ENCODE measurements at regions not wholly inside any gene's neighbourhood (a gene's known extent, or its start where the extent isn't known, plus 50 kb on each side); places are given as distances from the start of the nearest gene placed in this dataset.

DNA sequence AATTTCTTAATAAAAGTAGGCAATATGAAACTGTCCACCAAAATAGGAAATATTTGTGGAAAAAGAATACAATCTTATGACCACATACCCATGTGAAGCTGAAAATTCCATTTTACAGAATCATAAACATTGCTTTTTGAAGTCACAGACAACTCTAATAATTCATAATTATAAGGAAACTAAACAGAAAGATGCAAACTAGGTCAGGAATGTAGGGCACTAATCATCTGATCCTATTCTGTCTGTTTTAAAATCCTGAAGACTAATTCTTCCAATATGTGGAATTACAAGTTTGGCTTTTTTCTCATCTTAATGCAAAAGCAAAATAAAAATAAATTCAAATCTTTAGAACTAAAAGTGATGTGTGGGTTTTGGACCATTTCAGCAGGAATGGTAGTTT, 528.6 kb downstream of the LTN1 start:
- Histone ChIP-seq H3K79me2 (ENCODE audit: insufficient read depth, low read length) (no peaks in the 10 kb centered on the region), H2AFZ (ENCODE audit: low read length) (no peak overlapping the region), H3K9me2 (replicated peaks; ENCODE audit: low read depth, low read length) (no peaks in the 10 kb centered on the region), H3K4me3 (ENCODE audit: low read length, poor library complexity, severe bottlenecking) (no peak overlapping the region), H3K9me3 (ENCODE audit: insufficient read depth, low read depth, low read length) (no peaks in the 10 kb centered on the region), H3F3A (ENCODE audit: low read depth) (no peaks in the 10 kb centered on the region), H3K9ac (ENCODE audit: low read depth, low read length, poor library complexity, severe bottlenecking) (no peak overlapping the region), H3K4me1 (ENCODE audit: insufficient read depth, low read length, poor library complexity, severe bottlenecking) (no peaks in the 10 kb centered on the region), H3K4me2 (ENCODE audit: low read depth, low read length, poor library complexity, severe bottlenecking) (no peak overlapping the region), H3K36me3 (ENCODE audit: insufficient read depth, low read length) (no peaks in the 10 kb centered on the region), H4K20me1 (ENCODE audit: insufficient read depth, low read length, poor library complexity, severe bottlenecking) (no peaks in the 10 kb centered on the region), H3K27me3 (ENCODE audit: insufficient read depth, low read length, poor library complexity, severe bottlenecking) (no peaks in the 10 kb centered on the region)
- TF ChIP-seq, protein P1, sequence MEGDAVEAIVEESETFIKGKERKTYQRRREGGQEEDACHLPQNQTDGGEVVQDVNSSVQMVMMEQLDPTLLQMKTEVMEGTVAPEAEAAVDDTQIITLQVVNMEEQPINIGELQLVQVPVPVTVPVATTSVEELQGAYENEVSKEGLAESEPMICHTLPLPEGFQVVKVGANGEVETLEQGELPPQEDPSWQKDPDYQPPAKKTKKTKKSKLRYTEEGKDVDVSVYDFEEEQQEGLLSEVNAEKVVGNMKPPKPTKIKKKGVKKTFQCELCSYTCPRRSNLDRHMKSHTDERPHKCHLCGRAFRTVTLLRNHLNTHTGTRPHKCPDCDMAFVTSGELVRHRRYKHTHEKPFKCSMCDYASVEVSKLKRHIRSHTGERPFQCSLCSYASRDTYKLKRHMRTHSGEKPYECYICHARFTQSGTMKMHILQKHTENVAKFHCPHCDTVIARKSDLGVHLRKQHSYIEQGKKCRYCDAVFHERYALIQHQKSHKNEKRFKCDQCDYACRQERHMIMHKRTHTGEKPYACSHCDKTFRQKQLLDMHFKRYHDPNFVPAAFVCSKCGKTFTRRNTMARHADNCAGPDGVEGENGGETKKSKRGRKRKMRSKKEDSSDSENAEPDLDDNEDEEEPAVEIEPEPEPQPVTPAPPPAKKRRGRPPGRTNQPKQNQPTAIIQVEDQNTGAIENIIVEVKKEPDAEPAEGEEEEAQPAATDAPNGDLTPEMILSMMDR (conservative IDR thresholded peaks at IDR 0.05; ENCODE audit: low read length): no peak
- TF ChIP-seq EZH2phosphoT487 (IDR thresholded peaks at IDR 0.05; ENCODE audit: borderline replicate concordance): no peak

DNA sequence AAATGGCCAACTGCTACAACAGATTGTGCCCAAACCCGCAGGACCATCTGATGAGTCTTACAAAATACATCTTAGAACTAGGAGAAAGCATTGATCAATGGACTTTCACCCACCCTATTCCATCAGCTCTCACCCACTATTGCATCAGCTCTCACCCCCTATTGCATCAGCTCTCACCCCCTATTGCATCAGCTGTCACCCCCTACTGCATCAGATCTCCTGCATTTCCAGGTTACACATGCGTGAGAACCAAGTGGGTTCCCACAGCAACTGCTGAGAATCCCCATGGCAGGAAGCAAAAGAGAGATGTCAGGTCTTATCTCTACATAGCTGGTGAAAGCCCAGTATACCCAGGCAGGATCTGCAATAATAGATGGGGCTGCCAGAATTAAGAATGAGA, 533.5 kb downstream of the LTN1 start:
- H2AFZ ChIP-seq (ENCODE audit: low read length): no peak overlapping the region
- no peaks in the 10 kb centered on the region for H4K20me1 ChIP-seq (ENCODE audit: insufficient read depth, low read length, poor library complexity, severe bottlenecking)
- no peak overlapping the region for H3K4me2 ChIP-seq (ENCODE audit: low read depth, low read length, poor library complexity, severe bottlenecking)
- H3K27me3 ChIP-seq (ENCODE audit: insufficient read depth, low read length, poor library complexity, severe bottlenecking): no peaks in the 10 kb centered on the region
- H3K36me3 ChIP-seq (ENCODE audit: insufficient read depth, low read length): no peaks in the 10 kb centered on the region
- H3K9me3 ChIP-seq (ENCODE audit: insufficient read depth, low read depth, low read length): no peaks in the 10 kb centered on the region
- H3K4me1 ChIP-seq (ENCODE audit: insufficient read depth, low read length, poor library complexity, severe bottlenecking): no peaks in the 10 kb centered on the region
- no peak overlapping the region for H3K9ac ChIP-seq (ENCODE audit: low read depth, low read length, poor library complexity, severe bottlenecking)
- no peaks in the 10 kb centered on the region for H3K9me2 ChIP-seq (replicated peaks; ENCODE audit: low read depth, low read length)
- H3F3A ChIP-seq (ENCODE audit: low read depth): no peaks in the 10 kb centered on the region
- no peak for TF ChIP-seq EZH2phosphoT487 (IDR thresholded peaks at IDR 0.05; ENCODE audit: borderline replicate concordance)
- TF ChIP-seq, protein P1 (conservative IDR thresholded peaks at IDR 0.05; ENCODE audit: low read length): no peak
- H3K4me3 ChIP-seq (ENCODE audit: low read length, poor library complexity, severe bottlenecking): no peak overlapping the region
- H3K79me2 ChIP-seq (ENCODE audit: insufficient read depth, low read length): no peaks in the 10 kb centered on the region

DNA sequence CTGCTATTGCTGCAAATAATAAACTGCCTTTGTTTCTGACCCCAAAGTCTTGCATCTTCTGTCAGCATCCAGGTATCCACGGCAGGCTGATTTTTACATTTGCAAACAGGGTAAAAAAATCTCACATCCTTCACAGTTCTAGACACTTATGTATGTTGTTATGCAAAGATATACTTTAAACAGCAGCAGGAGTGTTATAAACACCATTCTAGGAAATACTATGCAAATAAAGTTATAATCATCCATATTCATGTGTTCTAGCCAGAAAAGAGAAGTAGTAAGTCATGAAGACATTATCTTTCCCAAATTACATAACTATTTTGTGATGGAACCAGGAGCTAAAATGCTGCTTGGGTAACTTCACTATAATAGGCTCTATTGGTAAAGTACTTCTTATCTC, 534.2 kb downstream of the LTN1 start:
- no peaks in the 10 kb centered on the region for H3K79me2 ChIP-seq (ENCODE audit: insufficient read depth, low read length)
- H3K9ac ChIP-seq (ENCODE audit: low read depth, low read length, poor library complexity, severe bottlenecking): no peak overlapping the region
- no peaks in the 10 kb centered on the region for H3K9me3 ChIP-seq (ENCODE audit: insufficient read depth, low read depth, low read length)
- H3K27me3 ChIP-seq (ENCODE audit: insufficient read depth, low read length, poor library complexity, severe bottlenecking): no peaks in the 10 kb centered on the region
- no peaks in the 10 kb centered on the region for H3K36me3 ChIP-seq (ENCODE audit: insufficient read depth, low read length)
- H4K20me1 ChIP-seq (ENCODE audit: insufficient read depth, low read length, poor library complexity, severe bottlenecking): no peaks in the 10 kb centered on the region
- H2AFZ ChIP-seq (ENCODE audit: low read length): no peak overlapping the region
- H3K4me3 ChIP-seq (ENCODE audit: low read length, poor library complexity, severe bottlenecking): no peak overlapping the region
- no peaks in the 10 kb centered on the region for H3F3A ChIP-seq (ENCODE audit: low read depth)
- no peaks in the 10 kb centered on the region for H3K9me2 ChIP-seq (replicated peaks; ENCODE audit: low read depth, low read length)
- TF ChIP-seq EZH2phosphoT487 (IDR thresholded peaks at IDR 0.05; ENCODE audit: borderline replicate concordance): no peak
- TF ChIP-seq, protein P1 (conservative IDR thresholded peaks at IDR 0.05; ENCODE audit: low read length): no peak
- no peaks in the 10 kb centered on the region for H3K4me1 ChIP-seq (ENCODE audit: insufficient read depth, low read length, poor library complexity, severe bottlenecking)
- no peak overlapping the region for H3K4me2 ChIP-seq (ENCODE audit: low read depth, low read length, poor library complexity, severe bottlenecking)

Data from Loucy (cell line).